H9 (cell line): ENCODE measurements at regions not wholly inside any gene's neighbourhood (a gene's known extent, or its start where the extent isn't known, plus 50 kb on each side); places are given as distances from the start of the nearest gene placed in this dataset.

Experiments
- DNase-seq: peaks from one replicate; pipeline ENCODE4 v3.0.0-alpha.2; 2017
- H2AFZ ChIP-seq: one replicate; pipeline ENCODE4 v1.6.1; 2013; ENCODE audit warnings: mild to moderate bottlenecking, low read length, control low read depth, moderate library complexity
- H2AK5ac ChIP-seq: 2 replicates; pipeline ENCODE4 v1.6.1; 2013; ENCODE audit warnings: low read length, control low read depth, mixed read lengths; ENCODE audit not compliant: insufficient read length
- H2BK120ac ChIP-seq: one replicate; pipeline ENCODE4 v1.6.1; 2013; ENCODE audit warnings: low read depth, mild to moderate bottlenecking, low read length, control low read depth, inconsistent platforms; ENCODE audit not compliant: poor library complexity, severe bottlenecking
- H2BK12ac ChIP-seq: 2 replicates; pipeline ENCODE4 v1.6.1; 2013; ENCODE audit warnings: low read length, control low read depth, mixed read lengths, low read depth; ENCODE audit not compliant: insufficient read length
- H2BK15ac ChIP-seq: 2 replicates; pipeline ENCODE4 v1.6.1; 2013; ENCODE audit warnings: low read depth, low read length, control low read depth
- H2BK20ac ChIP-seq: one replicate; pipeline ENCODE4 v1.6.1; 2013; ENCODE audit warnings: low read depth, mild to moderate bottlenecking, low read length, control low read depth, inconsistent platforms; ENCODE audit not compliant: poor library complexity, severe bottlenecking
- H2BK5ac ChIP-seq: 2 replicates; pipeline ENCODE4 v1.6.1; 2013; ENCODE audit warnings: low read length, control low read depth, mixed read lengths; ENCODE audit not compliant: insufficient read length
- H3K14ac ChIP-seq: 2 replicates; pipeline ENCODE4 v1.6.1; 2013; ENCODE audit warnings: low read length, control low read depth; ENCODE audit not compliant: insufficient read depth
- H3K18ac ChIP-seq: 2 replicates; pipeline ENCODE4 v1.6.1; 2013; ENCODE audit warnings: low read depth, mild to moderate bottlenecking, mixed read lengths, low read length, control low read depth; ENCODE audit not compliant: insufficient read length
- H3K23ac ChIP-seq: 2 replicates; pipeline ENCODE4 v1.6.1; 2013; ENCODE audit warnings: low read length, control low read depth, mixed read lengths, low read depth; ENCODE audit not compliant: insufficient read length
- H3K23me2 ChIP-seq: 2 replicates; pipeline ENCODE4 v1.6.1; 2013; ENCODE audit warnings: low read depth, mild to moderate bottlenecking, mixed read lengths, low read length, control low read depth; ENCODE audit not compliant: insufficient read length, poor library complexity, severe bottlenecking
- H3K27ac ChIP-seq: 2 replicates; pipeline ENCODE4 v1.5.1; 2013; ENCODE audit warnings: low read length, control low read depth, mixed read lengths, low read depth; ENCODE audit not compliant: insufficient read length
- H3K27me3 ChIP-seq: 2 replicates; pipeline ENCODE4 v1.6.1; 2013; ENCODE audit warnings: low read length, control low read depth, inconsistent platforms; ENCODE audit not compliant: insufficient read depth
- H3K4ac ChIP-seq: 2 replicates; pipeline ENCODE4 v1.6.1; 2013; ENCODE audit warnings: low read depth, mild to moderate bottlenecking, control low read depth, inconsistent platforms, low read length, moderate library complexity
- H3K4me1 ChIP-seq: 2 replicates; pipeline ENCODE4 v1.6.1; 2013; ENCODE audit warnings: low read length, control low read depth, inconsistent platforms; ENCODE audit not compliant: insufficient read depth
- H3K4me2 ChIP-seq: 2 replicates; pipeline ENCODE4 v1.6.1; 2013; ENCODE audit warnings: low read length, control low read depth, mixed read lengths; ENCODE audit not compliant: insufficient read length, insufficient read depth
- H3K56ac ChIP-seq: 2 replicates; pipeline ENCODE4 v1.6.1; 2013; ENCODE audit warnings: low read depth, mild to moderate bottlenecking, mixed read lengths, low read length, control low read depth; ENCODE audit not compliant: insufficient read length
- H3K79me1 ChIP-seq: 2 replicates; pipeline ENCODE4 v1.6.1; 2013; ENCODE audit warnings: low read depth, mild to moderate bottlenecking, moderate library complexity, low read length, control low read depth, inconsistent platforms; ENCODE audit not compliant: insufficient read depth, poor library complexity, severe bottlenecking
- H3K79me2 ChIP-seq: 2 replicates; pipeline ENCODE4 v1.6.1; 2013; ENCODE audit warnings: low read length, control low read depth, inconsistent platforms; ENCODE audit not compliant: insufficient read depth
- H3K9ac ChIP-seq: 2 replicates; pipeline ENCODE4 v1.6.1; 2013; ENCODE audit warnings: low read length, control low read depth, mixed read lengths; ENCODE audit not compliant: insufficient read length; ENCODE audit errors: extremely low read depth
- H3K9me3 ChIP-seq: one replicate; pipeline ENCODE4 v1.6.1; 2013; ENCODE audit warnings: low read depth, low read length, inconsistent platforms; ENCODE audit not compliant: control insufficient read depth
- H3T11ph ChIP-seq: one replicate; pipeline ENCODE4 v1.6.1; 2013; ENCODE audit warnings: mild to moderate bottlenecking, low read length, control low read depth, inconsistent platforms
- H4K20me1 ChIP-seq: one replicate; pipeline ENCODE4 v1.6.1; 2013; ENCODE audit not compliant: control insufficient read depth, insufficient read length, insufficient read depth
- H4K5ac ChIP-seq: 2 replicates; pipeline ENCODE4 v1.6.1; 2013; ENCODE audit warnings: low read depth, mild to moderate bottlenecking, mixed read lengths, low read length, control low read depth; ENCODE audit not compliant: insufficient read length
- H4K8ac ChIP-seq: replicated peaks from 2 replicates; pipeline ENCODE4 v1.6.1; 2013; ENCODE audit warnings: low read length, control low read depth, mixed read lengths, low read depth; ENCODE audit not compliant: insufficient read length
- H4K91ac ChIP-seq: 2 replicates; pipeline ENCODE4 v1.6.1; 2013; ENCODE audit warnings: low read depth, mild to moderate bottlenecking, moderate library complexity, mixed read lengths, low read length, control low read depth; ENCODE audit not compliant: insufficient read length
- H3K27ac Mint-ChIP-seq, 3 experiments: 2 replicates in 2 of 3; 3 replicates in 1 of 3; pipeline ENCODE4 v1.8.0; 2020 to 2021; ENCODE audit warnings: mixed read lengths in 3 of 3, mild to moderate bottlenecking in 1 of 3, moderate library complexity in 1 of 3
- H3K27me3 Mint-ChIP-seq: 2 replicates; pipeline ENCODE4 v1.8.0; 2021; ENCODE audit warnings: low read depth, mild to moderate bottlenecking, moderate library complexity, mixed read lengths
- H3K36me3 Mint-ChIP-seq, 3 experiments: 2 replicates in 2 of 3; 3 replicates in 1 of 3; pipeline ENCODE4 v1.8.0; 2020 to 2021; ENCODE audit warnings: low read depth in 3 of 3, mixed read lengths in 3 of 3; ENCODE audit not compliant: insufficient read depth in 1 of 3
- H3K4me1 Mint-ChIP-seq, 2 experiments: 2 replicates each; pipeline ENCODE4 v1.8.0; 2020; ENCODE audit warnings: mixed read lengths in 2 of 2
- H3K4me3 Mint-ChIP-seq, 2 experiments: 2 replicates in 1 of 2; 3 replicates in 1 of 2; pipeline ENCODE4 v1.8.0; 2020 to 2021; ENCODE audit warnings: mild to moderate bottlenecking in 2 of 2, mixed read lengths in 2 of 2, moderate library complexity in 1 of 2
- H3K9me3 Mint-ChIP-seq, 2 experiments: 2 replicates in 1 of 2; 3 replicates in 1 of 2; pipeline ENCODE4 v1.8.0; 2020; ENCODE audit warnings: mild to moderate bottlenecking in 2 of 2, mixed read lengths in 2 of 2, moderate library complexity in 1 of 2
- WGBS: extraction: QIAGEN DNeasy Blood & Tissue Kit; methylation state at CpG from one replicate; pipeline ENCODE4 v1.1.7; 2013; ENCODE audit warnings: missing lambda C conversion rate, low lambda C conversion rate, mixed read lengths; ENCODE audit not compliant: insufficient read length; ENCODE audit errors: extremely low coverage; 5-methylcytosine and 5-hydroxymethylcytosine counted together
- TF ChIP-seq, protein P1 (sequence below): fragments of 200-600 bp; sonication (generic); conservative IDR thresholded peaks from 3 replicates; pipeline ENCODE4 v1.8.0; 2021; ENCODE audit warnings: antibody characterized with exemption, mild to moderate bottlenecking

GRCh38 chr7:80350430-80350829 lies 161.4 kb downstream of the GNAT3 start:
- Histone ChIP-seq H3K79me2 (no peaks in the 10 kb centered on the region), H3K4me1 (no peaks in the 10 kb centered on the region), H3K79me1 (no peaks in the 10 kb centered on the region), H3K56ac (no peak overlapping the region), H3K4ac (no peak overlapping the region), H2AFZ (no peak overlapping the region), H2AK5ac (no peak overlapping the region), H2BK20ac (no peak overlapping the region), H3K23ac (no peak overlapping the region), H3K18ac (no peak overlapping the region), H3K9me3 (no peaks in the 10 kb centered on the region), H4K5ac (no peak overlapping the region), H4K8ac (no peak overlapping the region), H2BK15ac (no peak overlapping the region), H3K27ac (no peak overlapping the region), H4K20me1 (no peaks in the 10 kb centered on the region), H4K91ac (no peak overlapping the region), H3K9ac (no peak overlapping the region), H3K14ac (no peak overlapping the region), H3K23me2 (no peaks in the 10 kb centered on the region), H3K27me3 (no peaks in the 10 kb centered on the region), H2BK12ac (no peak overlapping the region), H3T11ph (no peak overlapping the region), H3K4me2 (no peak overlapping the region), H2BK120ac (no peak overlapping the region), H2BK5ac (no peak overlapping the region)
- Mint-ChIP-seq H3K4me3 (no peak overlapping the region), H3K36me3 (no peaks in the 10 kb centered on the region), H3K4me1 (no peaks in the 10 kb centered on the region), H3K27ac (no peak overlapping the region), H3K9me3 (no peaks in the 10 kb centered on the region), H3K27me3 (no peaks in the 10 kb centered on the region)
- TF ChIP-seq, protein P1, sequence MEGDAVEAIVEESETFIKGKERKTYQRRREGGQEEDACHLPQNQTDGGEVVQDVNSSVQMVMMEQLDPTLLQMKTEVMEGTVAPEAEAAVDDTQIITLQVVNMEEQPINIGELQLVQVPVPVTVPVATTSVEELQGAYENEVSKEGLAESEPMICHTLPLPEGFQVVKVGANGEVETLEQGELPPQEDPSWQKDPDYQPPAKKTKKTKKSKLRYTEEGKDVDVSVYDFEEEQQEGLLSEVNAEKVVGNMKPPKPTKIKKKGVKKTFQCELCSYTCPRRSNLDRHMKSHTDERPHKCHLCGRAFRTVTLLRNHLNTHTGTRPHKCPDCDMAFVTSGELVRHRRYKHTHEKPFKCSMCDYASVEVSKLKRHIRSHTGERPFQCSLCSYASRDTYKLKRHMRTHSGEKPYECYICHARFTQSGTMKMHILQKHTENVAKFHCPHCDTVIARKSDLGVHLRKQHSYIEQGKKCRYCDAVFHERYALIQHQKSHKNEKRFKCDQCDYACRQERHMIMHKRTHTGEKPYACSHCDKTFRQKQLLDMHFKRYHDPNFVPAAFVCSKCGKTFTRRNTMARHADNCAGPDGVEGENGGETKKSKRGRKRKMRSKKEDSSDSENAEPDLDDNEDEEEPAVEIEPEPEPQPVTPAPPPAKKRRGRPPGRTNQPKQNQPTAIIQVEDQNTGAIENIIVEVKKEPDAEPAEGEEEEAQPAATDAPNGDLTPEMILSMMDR, result no peak
- WGBS, result no CpG with 5 or more reads among the region's 1 CpG
- no peak for DNase-seq
